Esophagus squamous epithelium (tissue), 5 donors: ENCODE measurements at regions not wholly inside any gene's neighbourhood (a gene's known extent, or its start where the extent isn't known, plus 50 kb on each side); places are given as distances from the start of the nearest gene placed in this dataset.

Source experiments
- DNase-seq: peaks from one replicate; lab custom pipeline; 2025; lab: John Stamatoyannopoulos, UW
- H3K27ac ChIP-seq, 4 donors: fragments of 200-600 bp; sonication (generic); one replicate each; pipeline ENCODE4 v1.5.1; 2016 to 2019; ENCODE audit warnings: mild to moderate bottlenecking in 1 of 4
- H3K27me3 ChIP-seq, 4 donors: fragments of 200-600 bp; sonication (generic); 1 replicate in 3 of 4; 2 replicates in 1 of 4; pipeline versions ENCODE4 v1.5.1 to v1.6.0; 2017 to 2021; ENCODE audit warnings: antibody characterized with exemption in 1 of 4
- H3K36me3 ChIP-seq, 3 donors: fragments of 200-600 bp; sonication (generic); one replicate each; pipeline ENCODE4 v1.5.1; 2016 to 2019
- H3K4me1 ChIP-seq, 3 donors: fragments of 200-600 bp; sonication (generic); one replicate each; pipeline ENCODE4 v1.5.1; 2017 to 2019
- H3K4me3 ChIP-seq, 4 donors: fragments of 200-600 bp; sonication (generic); 1 replicate in 3 of 4; 2 replicates in 1 of 4; pipeline ENCODE4 v1.5.1; 2016 to 2019; ENCODE audit warnings: mild to moderate bottlenecking in 2 of 4, moderate library complexity in 1 of 4
- H3K9me3 ChIP-seq, 3 donors: fragments of 200-600 bp; sonication (generic); one replicate each; pipeline ENCODE4 v1.5.1; 2016 to 2019
- POLR2A ChIP-seq, 4 donors: fragments of 450-650 bp; IDR thresholded peaks; one replicate each; pipeline ENCODE4 v1.6.1; 2017; ENCODE audit warnings: antibody characterized with exemption in 4 of 4, mild to moderate bottlenecking in 4 of 4, moderate library complexity in 3 of 4
- WGBS, 2 donors: methylation state at CpG; one replicate each; pipeline ENCODE4 v1.1.5; 2018; 5-methylcytosine and 5-hydroxymethylcytosine counted together
- intact Hi-C: fragments of 100-400 bp; cut with DNase I; formaldehyde crosslinking; loops from one replicate; pipeline ENCODE4 v1.15.0; 2022
- TF ChIP-seq, protein P1 (sequence below), 6 experiments: fragments of 450-650 bp in 4 of 6; fragments of 200-600 bp in 2 of 6; sonication (generic) in 2 of 6; IDR thresholded peaks; one replicate each; pipeline ENCODE4 v1.5.1; 2016 to 2019; ENCODE audit warnings: antibody characterized with exemption in 6 of 6, mild to moderate bottlenecking in 4 of 6, moderate library complexity in 4 of 6
- donor health status: DM: yes; HTN: yes; CAD: no.

DNA sequence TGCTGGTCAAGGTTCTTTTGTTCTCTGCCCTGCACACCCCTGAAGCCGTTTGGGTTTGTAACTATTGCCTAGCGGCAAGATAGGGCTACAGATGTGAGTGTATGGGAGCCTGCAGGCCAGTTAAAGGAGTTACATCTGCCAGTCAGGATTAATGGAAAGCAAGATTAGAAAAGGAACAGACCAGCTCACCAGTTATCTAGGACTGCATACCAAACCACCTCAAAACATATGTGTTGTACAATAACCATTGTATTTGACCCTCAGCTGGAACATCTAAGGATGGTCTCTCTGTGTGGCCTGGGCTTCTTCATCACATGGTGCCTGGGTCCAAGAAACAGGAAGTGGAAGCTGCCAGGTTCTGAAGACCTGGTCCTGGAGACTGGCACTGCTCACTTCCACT is 52.5 kb upstream of the FBXO28 start:
- intact Hi-C loops, result no loop called here
- H3K4me3 ChIP-seq, result no peak overlapping the region
- H3K4me1 ChIP-seq, result peaks cover 0 to 5% (median 0%) of the 10 kb centered on the region in 3 donors
- no peak for DNase-seq
- H3K9me3 ChIP-seq, result no peaks in the 10 kb centered on the region
- H3K36me3 ChIP-seq, result no peaks in the 10 kb centered on the region
- no peak for TF ChIP-seq POLR2A (IDR thresholded peaks at IDR 0.05)
- TF ChIP-seq, protein P1, sequence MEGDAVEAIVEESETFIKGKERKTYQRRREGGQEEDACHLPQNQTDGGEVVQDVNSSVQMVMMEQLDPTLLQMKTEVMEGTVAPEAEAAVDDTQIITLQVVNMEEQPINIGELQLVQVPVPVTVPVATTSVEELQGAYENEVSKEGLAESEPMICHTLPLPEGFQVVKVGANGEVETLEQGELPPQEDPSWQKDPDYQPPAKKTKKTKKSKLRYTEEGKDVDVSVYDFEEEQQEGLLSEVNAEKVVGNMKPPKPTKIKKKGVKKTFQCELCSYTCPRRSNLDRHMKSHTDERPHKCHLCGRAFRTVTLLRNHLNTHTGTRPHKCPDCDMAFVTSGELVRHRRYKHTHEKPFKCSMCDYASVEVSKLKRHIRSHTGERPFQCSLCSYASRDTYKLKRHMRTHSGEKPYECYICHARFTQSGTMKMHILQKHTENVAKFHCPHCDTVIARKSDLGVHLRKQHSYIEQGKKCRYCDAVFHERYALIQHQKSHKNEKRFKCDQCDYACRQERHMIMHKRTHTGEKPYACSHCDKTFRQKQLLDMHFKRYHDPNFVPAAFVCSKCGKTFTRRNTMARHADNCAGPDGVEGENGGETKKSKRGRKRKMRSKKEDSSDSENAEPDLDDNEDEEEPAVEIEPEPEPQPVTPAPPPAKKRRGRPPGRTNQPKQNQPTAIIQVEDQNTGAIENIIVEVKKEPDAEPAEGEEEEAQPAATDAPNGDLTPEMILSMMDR (IDR thresholded peaks at IDR 0.05), result no peak
- H3K27me3 ChIP-seq, result peaks cover 0 to 6% (median 0%) of the 10 kb centered on the region in 4 donors
- H3K27ac ChIP-seq, result no peak overlapping the region
- WGBS, 2 donors, result 46 to 77% methylated on average over 2 of the region's 2 CpGs

DNA sequence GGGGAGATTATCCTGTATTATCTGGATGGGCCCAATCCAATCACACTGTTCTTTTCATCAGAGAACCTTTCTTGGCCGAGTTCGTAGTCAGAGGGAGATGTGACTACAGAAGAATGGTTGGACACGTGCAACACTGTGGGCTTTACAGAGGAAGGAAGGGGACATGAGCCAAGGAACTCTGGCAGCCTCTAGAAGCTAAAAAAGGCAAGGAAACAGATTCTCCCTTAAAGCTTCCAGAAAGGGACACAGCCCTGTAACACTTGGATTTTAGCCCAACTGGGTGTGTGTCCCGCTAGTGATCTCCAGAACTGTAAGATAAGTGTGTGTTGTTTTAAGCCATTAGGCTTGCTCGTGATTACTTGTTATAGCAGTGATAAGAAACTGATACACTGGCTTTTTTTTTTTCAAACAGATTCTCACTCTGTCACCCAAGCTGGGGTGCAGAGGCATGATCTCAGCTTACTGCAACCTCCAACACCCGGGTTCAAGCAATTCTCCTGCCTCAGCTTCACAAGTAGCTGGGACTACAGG is 53.9 kb upstream of the FBXO28 start:
- WGBS, 2 donors, result 61 to 65% methylated on average over 5 to 6 of the region's 6 CpGs
- no peaks in the 10 kb centered on the region for H3K9me3 ChIP-seq
- no peak for DNase-seq
- H3K27ac ChIP-seq, result no peak overlapping the region
- no peak for TF ChIP-seq POLR2A (IDR thresholded peaks at IDR 0.05)
- TF ChIP-seq, protein P1 (IDR thresholded peaks at IDR 0.05), result no peak
- H3K27me3 ChIP-seq, result peaks cover 0 to 6% (median 0%) of the 10 kb centered on the region in 4 donors
- H3K4me3 ChIP-seq, result no peak overlapping the region
- no peaks in the 10 kb centered on the region for H3K36me3 ChIP-seq
- intact Hi-C loops, result no loop called here
- no peaks in the 10 kb centered on the region for H3K4me1 ChIP-seq

DNA sequence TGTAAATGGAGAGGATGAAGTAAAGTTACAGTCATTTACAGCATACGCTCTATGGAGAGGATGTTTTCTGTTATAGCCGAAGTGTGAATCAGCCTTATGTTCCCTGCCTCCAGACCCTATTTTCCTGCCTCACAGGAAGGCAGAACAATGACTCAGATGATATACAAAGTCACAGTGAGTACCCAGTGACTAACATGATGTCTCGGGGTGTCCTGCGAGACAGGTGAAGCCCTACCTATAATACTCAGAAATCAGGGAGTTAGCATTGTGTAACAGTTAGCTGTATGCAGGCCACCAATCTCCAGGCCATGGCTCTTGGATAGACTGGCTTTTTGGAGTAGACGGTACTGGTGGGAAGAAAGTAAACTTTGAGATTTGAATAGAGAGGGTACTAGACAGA is 55.6 kb upstream of the FBXO28 start:
- intact Hi-C loops, result no loop called here
- H3K9me3 ChIP-seq, result no peaks in the 10 kb centered on the region
- no peak overlapping the region for H3K4me3 ChIP-seq
- no peak overlapping the region for H3K27ac ChIP-seq
- no peak for DNase-seq
- no peak for TF ChIP-seq POLR2A (IDR thresholded peaks at IDR 0.05)
- TF ChIP-seq, protein P1 (IDR thresholded peaks at IDR 0.05), result no peak
- peaks cover 0 to 5% (median 0%) of the 10 kb centered on the region in 4 donors for H3K27me3 ChIP-seq
- no peaks in the 10 kb centered on the region for H3K36me3 ChIP-seq
- H3K4me1 ChIP-seq, result no peaks in the 10 kb centered on the region
- WGBS, 2 donors, result 57 to 73% methylated on average over 5 of the region's 5 CpGs

GRCh38 chr1:224057461-224058199 is 56.3 kb upstream of the FBXO28 start:
- Histone ChIP-seq H3K4me3 (no peak overlapping the region), H3K9me3 (no peaks in the 10 kb centered on the region), H3K27ac (no peak overlapping the region), H3K36me3 (no peaks in the 10 kb centered on the region), H3K4me1 (no peaks in the 10 kb centered on the region), H3K27me3 (no peaks in the 10 kb centered on the region)
- no peak for TF ChIP-seq POLR2A (IDR thresholded peaks at IDR 0.05)
- TF ChIP-seq, protein P1 (IDR thresholded peaks at IDR 0.05), result no peak
- DNase-seq, result no peak
- WGBS, 2 donors, result 77% methylated on average over 7 of the region's 7 CpGs
- intact Hi-C loops, result no loop called here

- Histone ChIP-seq H3K36me3 (no peaks in the 10 kb centered on the region), H3K9me3 (no peaks in the 10 kb centered on the region), H3K27ac (no peak overlapping the region), H3K4me1 (peaks cover 0 to 5% (median 3%) of the 10 kb centered on the region in 3 donors), H3K27me3 (no peaks in the 10 kb centered on the region), H3K4me3 (no peak overlapping the region)
- 55 to 78% methylated on average over 3 of the region's 3 CpGs for WGBS, 2 donors
- DNase-seq, result no peak
- TF ChIP-seq, protein P1 (IDR thresholded peaks at IDR 0.05), result no peak
- no peak for TF ChIP-seq POLR2A (IDR thresholded peaks at IDR 0.05)
- intact Hi-C loops, result no loop called here
Measured at GRCh38 chr1:224054611-224055010, 59.3 kb upstream of the FBXO28 start.
